ENCODE measurements at regions not wholly inside any gene's neighbourhood (a gene's known extent, or its start where the extent isn't known, plus 50 kb on each side); places are given as distances from the start of the nearest gene placed in this dataset.

- TF ChIP-seq CTCF (IDR thresholded peaks at IDR 0.05; ENCODE audit: insufficient read depth, low read depth, low read length) (no peak), EZH2 (IDR thresholded peaks at IDR 0.05; ENCODE audit: insufficient read depth, low read length) (no peak)
Measured at GRCh38 chr11:122173587-122173986, 57.6 kb upstream of the BLID start.

All from astrocyte (in vitro differentiated cells and primary cell).